ENCODE measurements at regions not wholly inside any gene's neighbourhood (a gene's known extent, or its start where the extent isn't known, plus 50 kb on each side); places are given as distances from the start of the nearest gene placed in this dataset.
A peak's percentile ranks its signal among the peaks of the same experiment; 100 is the strongest.

- DNase-seq: no peak
Measured at GRCh38 chr2:12978066-12978835, 261.5 kb downstream of the TRIB2 start.

- DNase-seq: no peak
Measured at GRCh38 chr2:12979066-12979465, 262.3 kb downstream of the TRIB2 start.

GRCh38 chr2:12980817-12981216, 264.1 kb downstream of the TRIB2 start:
- DNase-seq: no peak

GRCh38 chr2:12982149-12982584, 265.4 kb downstream of the TRIB2 start:
- DNase-seq: no peak

GRCh38 chr2:12987246-12987645, 270.5 kb downstream of the TRIB2 start:
- DNase-seq: no peak

- DNase-seq: no peak
Measured at GRCh38 chr2:12988279-12988678, 271.5 kb downstream of the TRIB2 start.

GRCh38 chr2:12990523-12990922, 273.8 kb downstream of the TRIB2 start:
- DNase-seq: no peak

- no peak for DNase-seq
Measured at GRCh38 chr2:12998685-12999084, 281.9 kb downstream of the TRIB2 start.

- no peak for DNase-seq
Measured at GRCh38 chr2:13000664-13001363, 284.1 kb downstream of the TRIB2 start.

GRCh38 chr2:13001408-13001807, 284.7 kb downstream of the TRIB2 start:
- no peak for DNase-seq

GRCh38 chr2:13002536-13003331, 286.0 kb downstream of the TRIB2 start:
- DNase-seq: no peak

GRCh38 chr2:13003500-13003899, 286.8 kb downstream of the TRIB2 start:
- DNase-seq: no peak

GRCh38 chr2:13005048-13005447, 288.3 kb downstream of the TRIB2 start:
- no peak for DNase-seq

- DNase-seq: no peak
Measured at GRCh38 chr2:13005761-13006335, 289.1 kb downstream of the TRIB2 start.

GRCh38 chr2:13006426-13006825, 289.7 kb downstream of the TRIB2 start:
- no peak for DNase-seq

- DNase-seq: peak in 3 of 4 experiments; percentile 4 to 42 (median 25)
Measured at GRCh38 chr2:13006829-13007717, 290.3 kb downstream of the TRIB2 start.

- no peak for DNase-seq
Measured at GRCh38 chr2:13009027-13009642, 292.4 kb downstream of the TRIB2 start.

GRCh38 chr2:13010283-13010682, 293.5 kb downstream of the TRIB2 start:
- no peak for DNase-seq

- DNase-seq: no peak
Measured at GRCh38 chr2:13014783-13015182, 298.0 kb downstream of the TRIB2 start.

GRCh38 chr2:13015532-13016320, 299.0 kb downstream of the TRIB2 start:
- DNase-seq: no peak

- no peak for DNase-seq
Measured at GRCh38 chr2:13018490-13018889, 301.8 kb downstream of the TRIB2 start.
